ENCODE measurements at regions not wholly inside any gene's neighbourhood (a gene's known extent, or its start where the extent isn't known, plus 50 kb on each side); places are given as distances from the start of the nearest gene placed in this dataset.
A peak's percentile ranks its signal among the peaks of the same experiment; 100 is the strongest.

- Histone ChIP-seq H3K27ac (no peak overlapping the region), H3K4me1 (no peaks in the 10 kb centered on the region), H3K27me3 (no peaks in the 10 kb centered on the region), H3K9me3 (no peaks in the 10 kb centered on the region), H3K36me3 (no peaks in the 10 kb centered on the region), H3K4me3 (no peak overlapping the region)
- 80 to 87% (median 85%) methylated on average over 5 of the region's 5 CpGs for WGBS, 5 donors
- intact Hi-C loops (cut with DNase I; ENCODE audit: low total_unique reads): no loop called here
- no peak for DNase-seq
- TF ChIP-seq, protein P1, sequence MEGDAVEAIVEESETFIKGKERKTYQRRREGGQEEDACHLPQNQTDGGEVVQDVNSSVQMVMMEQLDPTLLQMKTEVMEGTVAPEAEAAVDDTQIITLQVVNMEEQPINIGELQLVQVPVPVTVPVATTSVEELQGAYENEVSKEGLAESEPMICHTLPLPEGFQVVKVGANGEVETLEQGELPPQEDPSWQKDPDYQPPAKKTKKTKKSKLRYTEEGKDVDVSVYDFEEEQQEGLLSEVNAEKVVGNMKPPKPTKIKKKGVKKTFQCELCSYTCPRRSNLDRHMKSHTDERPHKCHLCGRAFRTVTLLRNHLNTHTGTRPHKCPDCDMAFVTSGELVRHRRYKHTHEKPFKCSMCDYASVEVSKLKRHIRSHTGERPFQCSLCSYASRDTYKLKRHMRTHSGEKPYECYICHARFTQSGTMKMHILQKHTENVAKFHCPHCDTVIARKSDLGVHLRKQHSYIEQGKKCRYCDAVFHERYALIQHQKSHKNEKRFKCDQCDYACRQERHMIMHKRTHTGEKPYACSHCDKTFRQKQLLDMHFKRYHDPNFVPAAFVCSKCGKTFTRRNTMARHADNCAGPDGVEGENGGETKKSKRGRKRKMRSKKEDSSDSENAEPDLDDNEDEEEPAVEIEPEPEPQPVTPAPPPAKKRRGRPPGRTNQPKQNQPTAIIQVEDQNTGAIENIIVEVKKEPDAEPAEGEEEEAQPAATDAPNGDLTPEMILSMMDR (IDR thresholded peaks at IDR 0.05): no peak
- TF ChIP-seq POLR2AphosphoS5 (IDR thresholded peaks at IDR 0.05) (no peak), POLR2A (IDR thresholded peaks at IDR 0.05) (no peak), EP300 (IDR thresholded peaks at IDR 0.05) (no peak)
These were observed 278.7 kb downstream of the NPR3 start for GRCh38 chr5:32989815-32990214.

- Histone ChIP-seq H3K27me3 (no peaks in the 10 kb centered on the region), H3K4me1 (no peaks in the 10 kb centered on the region), H3K9me3 (no peaks in the 10 kb centered on the region), H3K27ac (no peak overlapping the region), H3K36me3 (no peaks in the 10 kb centered on the region), H3K4me3 (no peak overlapping the region)
- WGBS, 5 donors: 85 to 90% (median 87%) methylated on average over 13 of the region's 13 CpGs
- intact Hi-C loops (cut with DNase I; ENCODE audit: low total_unique reads): no loop called here
- no peak for DNase-seq
- TF ChIP-seq POLR2A (IDR thresholded peaks at IDR 0.05) (no peak), POLR2AphosphoS5 (IDR thresholded peaks at IDR 0.05) (no peak), EP300 (IDR thresholded peaks at IDR 0.05) (no peak)
- TF ChIP-seq, protein P1 (IDR thresholded peaks at IDR 0.05): no peak
These were observed 279.7 kb downstream of the NPR3 start for GRCh38 chr5:32990593-32991420.

GRCh38 chr5:32991421-32991815, 280.3 kb downstream of the NPR3 start:
- Histone ChIP-seq H3K27me3 (no peaks in the 10 kb centered on the region), H3K4me3 (no peak overlapping the region), H3K27ac (no peak overlapping the region), H3K9me3 (no peaks in the 10 kb centered on the region), H3K4me1 (no peaks in the 10 kb centered on the region), H3K36me3 (no peaks in the 10 kb centered on the region)
- TF ChIP-seq, protein P1 (IDR thresholded peaks at IDR 0.05): no peak
- TF ChIP-seq POLR2AphosphoS5 (IDR thresholded peaks at IDR 0.05): no peak
- no peak for TF ChIP-seq EP300 (IDR thresholded peaks at IDR 0.05)
- TF ChIP-seq POLR2A (IDR thresholded peaks at IDR 0.05): no peak
- WGBS, 5 donors: 66 to 78% (median 67%) methylated on average over 9 of the region's 9 CpGs
- intact Hi-C loops (cut with DNase I; ENCODE audit: low total_unique reads): no loop called here
- peak in 1 of 2 donors; percentile 16 for DNase-seq

DNA sequence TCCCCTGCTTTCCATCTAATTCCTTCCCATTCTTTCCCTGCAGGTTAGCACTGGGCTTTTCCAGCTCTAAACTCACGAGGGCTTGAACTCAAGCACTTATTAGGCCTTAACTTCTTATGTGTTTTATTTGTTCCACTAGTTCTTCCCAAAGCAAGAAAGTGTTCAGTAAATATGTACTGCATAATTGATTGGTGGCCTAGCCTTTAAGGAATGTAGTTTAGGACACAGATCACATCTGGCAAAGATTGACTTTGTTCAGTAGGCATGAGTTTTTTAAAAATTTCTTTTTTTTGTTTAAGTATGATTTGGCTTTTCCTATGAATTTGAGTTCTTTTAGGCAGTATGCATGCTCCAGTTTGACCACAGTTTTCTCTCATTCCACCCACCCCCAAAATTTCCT, 285.2 kb downstream of the NPR3 start:
- intact Hi-C loops (cut with DNase I; ENCODE audit: low total_unique reads): no loop called here
- Histone ChIP-seq H3K36me3 (no peaks in the 10 kb centered on the region), H3K27me3 (no peaks in the 10 kb centered on the region), H3K27ac (no peak overlapping the region), H3K4me1 (no peaks in the 10 kb centered on the region), H3K9me3 (peaks cover 0 to 11% (median 3%) of the 10 kb centered on the region in 4 donors), H3K4me3 (no peak overlapping the region)
- 55 to 71% (median 64%) methylated on average over 1 of the region's 1 CpG for WGBS, 5 donors
- TF ChIP-seq, protein P1 (IDR thresholded peaks at IDR 0.05): no peak
- TF ChIP-seq EP300 (IDR thresholded peaks at IDR 0.05): no peak
- no peak for TF ChIP-seq POLR2AphosphoS5 (IDR thresholded peaks at IDR 0.05)
- no peak for TF ChIP-seq POLR2A (IDR thresholded peaks at IDR 0.05)
- no peak for DNase-seq

Data from stomach (tissue), 8 donors.